Skeletal muscle tissue (tissue), 3 donors: ENCODE measurements at regions not wholly inside any gene's neighbourhood (a gene's known extent, or its start where the extent isn't known, plus 50 kb on each side); places are given as distances from the start of the nearest gene placed in this dataset.

ENCODE experiments used
- H3K27ac ChIP-seq: one replicate; pipeline ENCODE4 v1.7.0; 2013; ENCODE audit warnings: mild to moderate bottlenecking, low read depth, low read length, inconsistent platforms
- H3K27me3 ChIP-seq, 3 donors: one replicate each; pipeline ENCODE4 v1.7.0; 2013; ENCODE audit warnings: low read length in 3 of 3; ENCODE audit not compliant: control insufficient read depth in 3 of 3, insufficient read depth in 3 of 3
- H3K36me3 ChIP-seq, 3 donors: one replicate each; pipeline ENCODE4 v1.7.0; 2013; ENCODE audit warnings: low read length in 3 of 3; ENCODE audit not compliant: control insufficient read depth in 3 of 3, insufficient read depth in 3 of 3
- H3K4me1 ChIP-seq, 3 donors: one replicate each; pipeline ENCODE4 v1.7.0; 2013; ENCODE audit warnings: low read length in 3 of 3, mild to moderate bottlenecking in 3 of 3; ENCODE audit not compliant: control insufficient read depth in 3 of 3, insufficient read depth in 3 of 3
- H3K4me3 ChIP-seq, 3 donors: one replicate each; pipeline ENCODE4 v1.7.0; 2013; ENCODE audit warnings: low read length in 3 of 3
- H3K9ac ChIP-seq, 3 donors: one replicate each; pipeline ENCODE4 v1.7.0; 2013; ENCODE audit warnings: low read length in 3 of 3, mild to moderate bottlenecking in 3 of 3, moderate library complexity in 2 of 3, low read depth in 1 of 3
- H3K9me3 ChIP-seq, 3 donors: one replicate each; pipeline ENCODE4 v1.7.0; 2013; ENCODE audit warnings: low read length in 3 of 3; ENCODE audit not compliant: control insufficient read depth in 3 of 3
- donor health status: Osteomylitis.

DNA sequence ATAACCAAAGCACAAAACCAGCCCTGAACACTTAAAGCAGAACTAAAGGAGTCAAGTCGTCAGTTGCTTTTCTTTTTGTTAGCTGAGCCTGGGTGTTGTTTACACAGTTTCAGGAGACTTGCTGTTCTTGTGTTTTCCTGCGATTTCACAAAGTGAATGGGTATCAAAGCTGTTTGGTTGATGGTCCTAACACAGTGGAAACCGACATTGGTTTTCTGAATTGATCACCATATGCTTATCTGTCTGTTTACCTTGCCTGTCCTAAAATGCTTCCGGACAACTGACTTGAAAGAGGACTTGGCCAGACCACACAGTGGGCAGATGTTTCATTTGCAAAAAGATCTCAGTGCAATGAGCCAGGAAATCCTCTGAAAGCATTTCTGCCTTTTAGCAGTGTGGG is 676.4 kb downstream of the PRELID2 start:
- H3K4me3 ChIP-seq = no peak overlapping the region
- H3K9me3 ChIP-seq = no peaks in the 10 kb centered on the region
- H3K9ac ChIP-seq = no peak overlapping the region
- H3K27ac ChIP-seq = no peak overlapping the region
- H3K27me3 ChIP-seq = no peaks in the 10 kb centered on the region
- H3K4me1 ChIP-seq = no peaks in the 10 kb centered on the region
- H3K36me3 ChIP-seq = no peaks in the 10 kb centered on the region

DNA sequence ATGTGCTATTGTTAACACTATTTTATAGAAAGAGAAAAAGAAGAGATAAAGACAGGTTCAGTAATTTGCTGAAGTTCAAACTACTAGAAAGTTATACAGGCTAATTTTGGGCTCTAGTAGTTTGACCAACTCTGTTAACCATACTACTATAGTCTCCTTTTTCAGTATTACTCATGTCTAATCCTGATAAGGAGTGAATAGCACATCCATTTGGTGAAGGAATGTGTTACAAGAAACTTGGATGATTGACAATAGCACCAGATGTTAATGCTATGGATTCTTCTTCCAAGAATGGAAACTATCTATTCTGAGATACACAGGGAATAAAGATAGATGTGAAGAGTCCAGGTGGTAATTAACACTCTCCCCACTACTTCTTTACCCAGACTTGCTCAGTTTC is 677.3 kb downstream of the PRELID2 start:
- Histone ChIP-seq H3K9ac (no peak overlapping the region), H3K36me3 (no peaks in the 10 kb centered on the region), H3K27me3 (no peaks in the 10 kb centered on the region), H3K27ac (no peak overlapping the region), H3K9me3 (no peaks in the 10 kb centered on the region), H3K4me1 (no peaks in the 10 kb centered on the region), H3K4me3 (no peak overlapping the region)

DNA sequence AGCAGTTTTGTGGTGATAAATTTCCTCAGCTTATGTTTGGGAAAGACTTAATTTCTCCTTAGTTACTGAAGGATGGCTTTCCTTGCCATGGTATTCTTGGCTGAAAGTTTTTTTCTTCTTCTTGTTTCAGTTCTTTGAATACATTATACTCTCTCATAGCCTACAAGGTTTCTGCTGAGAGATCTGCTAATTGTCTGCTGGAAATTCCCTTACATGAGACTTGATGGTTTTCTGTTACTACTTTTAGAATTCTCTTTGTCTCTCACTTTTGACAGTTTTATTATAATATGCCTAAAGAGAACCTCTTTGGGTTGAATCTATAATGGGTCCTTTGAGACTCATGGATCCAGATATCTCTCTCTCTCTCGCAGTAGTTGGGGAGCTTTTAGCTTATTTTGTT is 693.6 kb downstream of the PRELID2 start:
- no peaks in the 10 kb centered on the region for H3K9me3 ChIP-seq
- no peaks in the 10 kb centered on the region for H3K27me3 ChIP-seq
- no peak overlapping the region for H3K9ac ChIP-seq
- H3K4me3 ChIP-seq = no peak overlapping the region
- H3K27ac ChIP-seq = no peak overlapping the region
- no peaks in the 10 kb centered on the region for H3K36me3 ChIP-seq
- no peaks in the 10 kb centered on the region for H3K4me1 ChIP-seq

DNA sequence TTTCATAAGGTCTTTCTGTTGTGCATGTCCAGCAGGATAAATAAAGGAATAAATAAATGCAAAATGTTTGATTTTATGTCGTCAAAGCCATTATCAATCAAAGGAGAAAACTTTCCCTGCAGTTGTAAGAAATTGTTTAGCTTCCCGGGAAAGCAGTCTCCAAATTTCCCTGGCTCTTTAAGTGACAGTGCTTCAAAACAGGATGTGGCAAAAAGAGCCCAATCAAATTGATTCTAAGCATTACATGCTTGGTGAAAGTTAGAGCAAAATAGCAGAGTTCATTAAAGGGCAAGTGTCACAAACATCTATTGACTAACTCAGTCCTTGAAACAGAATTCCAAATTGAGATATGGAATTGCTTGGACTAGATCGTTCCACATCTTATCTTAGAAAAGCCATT is 704.1 kb downstream of the PRELID2 start:
- H3K9ac ChIP-seq = no peak overlapping the region
- H3K9me3 ChIP-seq = no peaks in the 10 kb centered on the region
- H3K36me3 ChIP-seq = no peaks in the 10 kb centered on the region
- no peak overlapping the region for H3K27ac ChIP-seq
- no peaks in the 10 kb centered on the region for H3K4me1 ChIP-seq
- H3K4me3 ChIP-seq = no peak overlapping the region
- H3K27me3 ChIP-seq = no peaks in the 10 kb centered on the region

DNA sequence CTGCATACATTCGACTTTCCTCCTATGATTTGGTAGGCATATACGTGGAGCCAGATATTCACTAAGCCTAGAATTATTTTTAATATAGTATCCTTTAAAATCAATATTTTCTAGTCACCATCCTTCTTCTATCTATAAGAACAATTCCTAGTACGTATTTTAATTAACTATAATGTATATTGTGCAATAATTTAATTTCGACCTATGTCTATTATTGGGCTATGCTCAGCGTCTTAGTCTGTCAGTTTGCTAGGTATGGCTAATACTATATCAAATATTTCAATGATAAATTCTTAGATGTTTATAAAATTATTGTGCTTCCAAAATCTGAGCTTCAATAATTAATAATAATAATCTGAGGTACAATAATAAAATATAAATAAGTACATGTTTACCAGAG is 705.3 kb downstream of the PRELID2 start:
- H3K9ac ChIP-seq = no peak overlapping the region
- H3K4me1 ChIP-seq = no peaks in the 10 kb centered on the region
- no peaks in the 10 kb centered on the region for H3K9me3 ChIP-seq
- H3K27ac ChIP-seq = no peak overlapping the region
- H3K4me3 ChIP-seq = no peak overlapping the region
- H3K27me3 ChIP-seq = no peaks in the 10 kb centered on the region
- no peaks in the 10 kb centered on the region for H3K36me3 ChIP-seq

DNA sequence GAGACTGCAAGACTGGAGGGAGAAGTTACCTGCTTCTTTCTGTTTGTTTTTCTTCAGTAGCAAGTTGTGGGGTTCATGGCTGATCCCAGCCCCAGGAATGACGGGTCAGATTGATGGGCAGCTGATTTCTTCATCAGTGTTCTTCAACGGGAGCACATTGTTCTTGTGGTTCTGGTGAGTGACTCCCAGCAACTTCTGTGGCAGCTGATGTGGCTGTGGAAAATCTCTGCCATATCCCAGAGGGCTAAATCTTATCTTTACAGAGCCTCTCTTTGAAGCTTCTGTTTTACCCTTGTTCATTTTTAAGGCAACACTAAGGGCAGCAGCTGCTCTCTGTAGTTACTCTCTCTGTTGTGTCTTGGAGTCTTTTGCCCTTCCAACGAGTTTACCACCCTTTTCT is 710.3 kb downstream of the PRELID2 start:
- no peak overlapping the region for H3K27ac ChIP-seq

DNA sequence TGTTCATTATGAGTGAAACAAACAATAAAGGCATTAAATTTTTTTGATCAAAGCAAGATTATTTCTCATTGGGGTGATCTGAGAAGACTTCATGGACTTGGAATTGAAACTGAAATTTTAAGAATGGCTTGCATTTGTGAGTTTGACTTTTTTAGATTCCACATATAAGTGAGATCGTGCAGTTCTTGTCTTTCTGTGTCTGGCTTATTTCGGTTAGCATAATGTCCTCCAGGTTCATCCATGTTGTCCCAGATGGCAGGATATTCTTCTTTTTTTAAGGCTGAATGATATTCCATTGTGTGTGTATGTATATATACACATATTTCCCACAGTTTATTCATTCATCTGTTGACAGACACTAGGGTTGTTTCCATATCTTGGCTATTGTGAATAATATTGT is 716.5 kb downstream of the PRELID2 start:
- H3K9me3 ChIP-seq = no peaks in the 10 kb centered on the region
- no peaks in the 10 kb centered on the region for H3K4me1 ChIP-seq
- no peaks in the 10 kb centered on the region for H3K27me3 ChIP-seq
- H3K4me3 ChIP-seq = no peak overlapping the region
- H3K9ac ChIP-seq = no peak overlapping the region
- H3K27ac ChIP-seq = no peak overlapping the region
- no peaks in the 10 kb centered on the region for H3K36me3 ChIP-seq

More for the DNA sequence above, 710.3 kb downstream of the PRELID2 start:
- no peaks in the 10 kb centered on the region for H3K27me3 ChIP-seq
- no peaks in the 10 kb centered on the region for H3K9me3 ChIP-seq
- H3K4me1 ChIP-seq = no peaks in the 10 kb centered on the region
- H3K36me3 ChIP-seq = no peaks in the 10 kb centered on the region
- no peak overlapping the region for H3K9ac ChIP-seq
- no peak overlapping the region for H3K4me3 ChIP-seq

DNA sequence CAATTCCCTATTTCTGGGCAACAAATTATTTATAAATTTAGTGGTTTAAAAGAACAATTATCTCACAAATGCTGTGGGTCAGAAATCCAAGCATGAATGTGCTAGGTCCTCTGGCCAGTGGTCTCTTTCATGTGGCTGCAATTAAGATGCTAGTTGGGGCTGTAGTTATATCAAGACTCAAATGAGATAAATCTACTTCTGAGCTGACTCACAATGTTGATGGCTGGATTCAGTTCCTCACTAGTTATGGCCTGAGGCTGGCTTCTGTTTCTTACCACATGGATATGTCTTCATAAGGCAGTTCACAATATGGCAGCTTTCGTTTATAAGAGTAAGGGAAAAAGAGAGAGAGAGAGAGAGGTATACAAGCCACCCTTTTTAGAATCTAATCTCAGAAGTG is 717.0 kb downstream of the PRELID2 start:
- Histone ChIP-seq H3K4me1 (no peaks in the 10 kb centered on the region), H3K27ac (no peak overlapping the region), H3K4me3 (no peak overlapping the region), H3K27me3 (no peaks in the 10 kb centered on the region), H3K9me3 (no peaks in the 10 kb centered on the region), H3K9ac (no peak overlapping the region), H3K36me3 (no peaks in the 10 kb centered on the region)

DNA sequence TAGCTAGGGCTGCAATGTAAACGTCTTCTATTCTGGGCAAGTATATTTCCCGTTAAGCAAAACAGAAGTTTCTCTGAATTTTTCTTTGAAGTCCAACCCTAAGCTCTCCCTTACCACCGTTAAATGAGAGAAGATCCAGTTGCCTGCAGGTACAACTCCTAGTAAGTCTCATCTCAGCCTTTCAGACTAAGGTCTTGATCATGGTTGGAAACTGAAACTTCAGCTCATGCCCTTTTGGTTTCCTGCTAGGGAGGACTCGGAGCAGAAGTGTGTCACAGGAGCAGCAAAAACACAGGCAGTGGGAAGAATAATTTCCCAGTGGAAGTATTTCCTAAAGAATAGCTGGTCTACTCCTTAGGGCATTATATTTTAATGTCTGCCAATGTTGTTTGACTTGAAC is 717.9 kb downstream of the PRELID2 start:
- Histone ChIP-seq H3K9ac (no peak overlapping the region), H3K36me3 (no peaks in the 10 kb centered on the region), H3K27me3 (no peaks in the 10 kb centered on the region), H3K4me1 (no peaks in the 10 kb centered on the region), H3K27ac (no peak overlapping the region), H3K4me3 (no peak overlapping the region), H3K9me3 (no peaks in the 10 kb centered on the region)

DNA sequence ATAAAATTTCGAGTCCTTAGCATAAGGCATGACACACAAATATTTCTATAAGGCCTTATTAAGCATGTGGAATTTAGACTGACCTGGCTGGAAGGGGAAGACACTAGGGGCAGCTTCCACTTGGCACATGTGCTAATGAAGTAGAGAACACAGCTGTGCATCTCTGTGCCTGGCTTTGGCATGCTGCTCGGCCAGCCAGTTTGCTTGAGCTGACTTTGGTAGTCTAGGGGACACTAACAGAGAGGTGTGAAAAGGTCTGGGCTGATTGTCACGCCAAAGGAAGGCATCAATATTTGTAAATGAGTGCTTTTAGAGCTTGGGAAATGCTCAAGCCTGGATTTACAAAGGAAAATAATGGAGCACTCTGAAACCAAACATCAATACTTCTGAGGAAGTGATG is 723.7 kb downstream of the PRELID2 start:
- Histone ChIP-seq H3K36me3 (no peaks in the 10 kb centered on the region), H3K4me1 (no peaks in the 10 kb centered on the region), H3K9ac (no peak overlapping the region), H3K9me3 (no peaks in the 10 kb centered on the region), H3K27ac (no peak overlapping the region), H3K27me3 (no peaks in the 10 kb centered on the region), H3K4me3 (no peak overlapping the region)

DNA sequence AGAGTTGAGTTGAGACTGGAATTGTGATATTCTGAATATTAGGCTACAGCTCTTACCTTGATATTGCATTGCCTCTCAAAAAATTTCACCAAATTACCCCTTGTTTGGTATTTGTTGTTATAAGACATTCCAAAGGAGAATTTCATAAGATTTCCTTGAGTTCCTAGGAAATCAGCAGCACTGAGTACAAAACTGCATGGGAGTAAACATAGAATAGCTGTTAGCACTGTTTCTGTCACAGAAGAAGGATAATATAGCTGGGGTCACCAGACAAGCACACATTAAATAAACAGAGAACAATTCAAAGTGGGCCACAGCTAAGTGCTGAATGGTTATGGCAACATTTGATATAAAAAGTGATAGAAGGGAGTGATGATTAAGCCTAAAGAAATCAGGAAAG is 724.3 kb downstream of the PRELID2 start:
- H3K9me3 ChIP-seq = no peaks in the 10 kb centered on the region

More for the DNA sequence above, 724.3 kb downstream of the PRELID2 start:
- no peaks in the 10 kb centered on the region for H3K27me3 ChIP-seq
- no peak overlapping the region for H3K27ac ChIP-seq
- H3K36me3 ChIP-seq = no peaks in the 10 kb centered on the region
- no peaks in the 10 kb centered on the region for H3K4me1 ChIP-seq
- H3K9ac ChIP-seq = no peak overlapping the region
- no peak overlapping the region for H3K4me3 ChIP-seq
